HEK293 (cell line): ENCODE measurements at regions not wholly inside any gene's neighbourhood (a gene's known extent, or its start where the extent isn't known, plus 50 kb on each side); places are given as distances from the start of the nearest gene placed in this dataset.

Experiments
- CTCF ChIA-PET: fragments of 350-600 bp; formaldehyde crosslinking; extraction: SDS; loops from one replicate; lab custom pipeline; 2021; ENCODE audit warnings: antibody characterized with exemption; lab: Yijun Ruan, JAX
- POLR2A ChIA-PET: fragments of 300-600 bp; formaldehyde crosslinking; extraction: SDS; loops from one replicate; lab custom pipeline; 2020; ENCODE audit warnings: antibody characterized with exemption, inconsistent platforms; lab: Yijun Ruan, JAX
- H3K27ac ChIP-seq: fragments of 200-500 bp; sonication (Bioruptor generic); 2 replicates; pipeline ENCODE4 v1.5.1; 2014; ENCODE audit warnings: low read depth, low read length, control low read depth, inconsistent platforms; ENCODE audit errors: extremely low read depth
- H3K36me3 ChIP-seq, 2 experiments: fragments of 200-500 bp in 1 of 2; sonication (Bioruptor generic) in 1 of 2; 1 replicate in 1 of 2; 2 replicates in 1 of 2; pipeline ENCODE4 v1.5.1; 2014 to 2017; ENCODE audit warnings: inconsistent platforms in 2 of 2, low read length in 2 of 2; ENCODE audit not compliant: control insufficient read depth in 2 of 2, insufficient read depth in 1 of 2
- H3K4me1 ChIP-seq: fragments of 200-500 bp; sonication (Bioruptor generic); 2 replicates; pipeline ENCODE4 v1.5.1; 2014; ENCODE audit warnings: mild to moderate bottlenecking, low read length, inconsistent platforms; ENCODE audit not compliant: control insufficient read depth, insufficient read depth
- H3K4me3 ChIP-seq: 2 replicates; pipeline ENCODE4 v1.5.1; 2011; ENCODE audit warnings: low read depth, mild to moderate bottlenecking, control low read depth, low read length, moderate library complexity
- H3K9me3 ChIP-seq: fragments of 200-500 bp; sonication (Bioruptor generic); 2 replicates; pipeline ENCODE4 v1.5.1; 2014; ENCODE audit warnings: low read depth, low read length, inconsistent platforms; ENCODE audit not compliant: control insufficient read depth, insufficient read depth
- GLIS1 ChIP-seq: fragments of 450-650 bp; formaldehyde crosslinking; IDR thresholded peaks from 2 replicates; pipeline ENCODE4 v1.5.1; 2016; ENCODE audit warnings: missing biosample characterization, missing genetic modification characterization
- HOXC10 ChIP-seq: sonication (generic); formaldehyde crosslinking; IDR thresholded peaks from 2 replicates; pipeline ENCODE4 v1.8.1; 2023; ENCODE audit warnings: mild to moderate bottlenecking, missing genetic modification reagents
- IKZF3 ChIP-seq: fragments of 450-650 bp; IDR thresholded peaks from 2 replicates; pipeline ENCODE4 v1.5.0; 2018; ENCODE audit warnings: missing biosample characterization, mild to moderate bottlenecking, missing genetic modification characterization, moderate library complexity
- KLF8 ChIP-seq: fragments of 450-650 bp; formaldehyde crosslinking; IDR thresholded peaks from 2 replicates; pipeline ENCODE4 v1.5.1; 2016; ENCODE audit warnings: missing biosample characterization, missing genetic modification characterization
- MYNN ChIP-seq: fragments of 450-650 bp; formaldehyde crosslinking; IDR thresholded peaks from 2 replicates; pipeline ENCODE4 v1.5.1; 2016; ENCODE audit warnings: missing biosample characterization, missing genetic modification characterization, borderline replicate concordance
- MZF1 ChIP-seq: fragments of 450-650 bp; formaldehyde crosslinking; IDR thresholded peaks from 2 replicates; pipeline ENCODE4 v1.5.1; 2017; ENCODE audit warnings: missing biosample characterization, missing genetic modification characterization, borderline replicate concordance
- REPIN1 ChIP-seq: fragments of 450-650 bp; formaldehyde crosslinking; IDR thresholded peaks from 2 replicates; pipeline ENCODE4 v1.5.1; 2017; ENCODE audit warnings: missing biosample characterization, missing genetic modification characterization, low read depth
- SP2 ChIP-seq: fragments of 450-650 bp; formaldehyde crosslinking; IDR thresholded peaks from 2 replicates; pipeline ENCODE4 v1.5.1; 2016; ENCODE audit warnings: missing biosample characterization, missing genetic modification characterization
- TCF7L2 ChIP-seq: IDR thresholded peaks from 2 replicates; pipeline ENCODE4 v1.6.1; 2011; ENCODE audit warnings: low read depth, mild to moderate bottlenecking, inconsistent platforms, low read length, moderate library complexity, borderline replicate concordance
- ZBTB20 ChIP-seq: fragments of 450-650 bp; formaldehyde crosslinking; IDR thresholded peaks from 2 replicates; pipeline ENCODE4 v1.5.1; 2016; ENCODE audit warnings: missing biosample characterization, missing genetic modification characterization
- ZEB2 ChIP-seq: fragments of 450-650 bp; formaldehyde crosslinking; IDR thresholded peaks from 2 replicates; pipeline ENCODE4 v1.5.1; 2016; ENCODE audit warnings: missing biosample characterization, missing genetic modification characterization
- ZIC2 ChIP-seq: fragments of 450-650 bp; formaldehyde crosslinking; IDR thresholded peaks from 2 replicates; pipeline ENCODE4 v1.5.1; 2016; ENCODE audit warnings: missing biosample characterization, missing genetic modification characterization
- ZNF132 ChIP-seq: fragments of 450-650 bp; formaldehyde crosslinking; IDR thresholded peaks from 2 replicates; pipeline ENCODE4 v1.5.1; 2017; ENCODE audit warnings: missing biosample characterization, missing genetic modification characterization, borderline replicate concordance
- ZNF335 ChIP-seq: fragments of 450-650 bp; formaldehyde crosslinking; conservative IDR thresholded peaks from 2 replicates; pipeline ENCODE4 v1.5.1; 2016; ENCODE audit warnings: missing biosample characterization, missing genetic modification characterization
- ZNF354C ChIP-seq: fragments of 450-650 bp; formaldehyde crosslinking; IDR thresholded peaks from 2 replicates; pipeline ENCODE4 v1.5.1; 2016; ENCODE audit warnings: missing biosample characterization, missing genetic modification characterization, low read depth, borderline replicate concordance
- ZNF426 ChIP-seq: fragments of 450-650 bp; formaldehyde crosslinking; IDR thresholded peaks from 2 replicates; pipeline ENCODE4 v1.5.1; 2017; ENCODE audit warnings: missing biosample characterization, missing genetic modification characterization, mild to moderate bottlenecking, inconsistent platforms, moderate library complexity
- ZNF433 ChIP-seq: fragments of 450-650 bp; formaldehyde crosslinking; IDR thresholded peaks from 2 replicates; pipeline ENCODE4 v1.5.1; 2016; ENCODE audit warnings: missing biosample characterization, missing genetic modification characterization, low read depth
- ZNF571 ChIP-seq: fragments of 450-650 bp; formaldehyde crosslinking; IDR thresholded peaks from 2 replicates; pipeline ENCODE4 v1.5.0; 2017; ENCODE audit warnings: missing biosample characterization, missing genetic modification characterization
- ZNF660 ChIP-seq: fragments of 450-650 bp; IDR thresholded peaks from 2 replicates; pipeline ENCODE4 v1.5.1; 2018; ENCODE audit warnings: missing biosample characterization, mild to moderate bottlenecking, missing genetic modification characterization
- ZSCAN30 ChIP-seq: fragments of 450-650 bp; IDR thresholded peaks from 2 replicates; pipeline ENCODE4 v1.5.1; 2018; ENCODE audit warnings: missing biosample characterization, mild to moderate bottlenecking, missing genetic modification characterization, moderate library complexity
- TF ChIP-seq, protein P1 (sequence below): fragments of 450-650 bp; formaldehyde crosslinking; IDR thresholded peaks from 2 replicates; pipeline ENCODE4 v1.5.1; 2016; ENCODE audit warnings: missing biosample characterization, missing genetic modification characterization
- TF ChIP-seq, protein P2 (sequence below): fragments of 450-650 bp; formaldehyde crosslinking; IDR thresholded peaks from 2 replicates; pipeline ENCODE4 v1.5.1; 2017; ENCODE audit warnings: missing biosample characterization, missing genetic modification characterization
- TF ChIP-seq, protein P3 (sequence below): fragments of 450-650 bp; formaldehyde crosslinking; IDR thresholded peaks from 2 replicates; pipeline ENCODE4 v1.5.1; 2016; ENCODE audit warnings: missing biosample characterization, missing genetic modification characterization
- TF ChIP-seq, protein P4 (sequence below): fragments of 450-650 bp; formaldehyde crosslinking; IDR thresholded peaks from 2 replicates; pipeline ENCODE4 v1.5.1; 2016; ENCODE audit warnings: missing biosample characterization, missing genetic modification characterization
- TF ChIP-seq, protein P5 (sequence below): fragments of 450-650 bp; formaldehyde crosslinking; IDR thresholded peaks from 2 replicates; pipeline ENCODE4 v1.5.1; 2016; ENCODE audit warnings: missing biosample characterization, missing genetic modification characterization
- TF ChIP-seq, protein P6 (sequence below): fragments of 450-650 bp; formaldehyde crosslinking; IDR thresholded peaks from 2 replicates; pipeline ENCODE4 v1.5.1; 2016; ENCODE audit warnings: missing biosample characterization, missing genetic modification characterization, low read depth

DNA sequence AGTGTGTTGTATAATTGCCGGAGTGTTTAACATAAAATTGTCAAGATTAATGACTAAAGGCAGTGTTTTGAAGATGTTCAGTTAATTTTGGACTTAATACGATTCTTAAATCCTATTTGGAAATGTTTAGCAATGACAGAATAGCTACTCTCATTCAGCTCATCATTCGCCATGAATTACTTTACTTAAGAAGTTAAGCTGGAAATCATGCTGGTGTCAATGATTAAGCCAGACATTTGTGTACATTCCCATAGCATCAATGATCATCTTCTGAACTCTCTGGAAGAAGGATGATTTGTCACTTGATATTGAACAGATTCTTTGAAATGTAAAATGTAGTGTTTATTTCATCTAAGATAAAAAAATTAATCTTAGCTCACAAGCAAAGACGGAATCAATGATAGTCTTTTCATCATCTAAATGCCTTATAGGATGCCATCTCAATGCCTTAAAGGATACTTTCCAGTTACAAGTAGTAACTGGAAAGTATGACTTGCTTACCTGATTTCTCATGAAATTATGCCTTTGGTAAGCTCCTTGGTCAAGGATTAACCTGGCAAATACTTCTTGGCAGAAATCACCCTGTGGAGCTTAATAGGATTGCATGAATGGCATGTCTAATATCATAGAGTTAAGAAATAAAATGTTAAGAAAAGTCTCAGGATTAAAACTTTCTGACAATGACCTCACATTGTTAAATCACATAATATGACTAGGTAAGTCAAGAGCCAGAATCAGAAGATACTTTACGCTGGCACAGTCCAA is 515.5 kb upstream of the AGA start:
- TF ChIP-seq REPIN1 (no peak), IKZF3 (no peak), ZBTB20 (tag by site-specific recombination) (no peak), ZNF426 (tag by site-specific recombination) (no peak), ZIC2 (tag by site-specific recombination) (no peak), ZNF660 (tag by site-specific recombination) (no peak), MZF1 (tag by site-specific recombination) (no peak), GLIS1 (tag by site-specific recombination) (no peak), ZEB2 (tag by site-specific recombination) (no peak), ZNF335 (tag by site-specific recombination) (no peak)
- TF ChIP-seq, protein P1, sequence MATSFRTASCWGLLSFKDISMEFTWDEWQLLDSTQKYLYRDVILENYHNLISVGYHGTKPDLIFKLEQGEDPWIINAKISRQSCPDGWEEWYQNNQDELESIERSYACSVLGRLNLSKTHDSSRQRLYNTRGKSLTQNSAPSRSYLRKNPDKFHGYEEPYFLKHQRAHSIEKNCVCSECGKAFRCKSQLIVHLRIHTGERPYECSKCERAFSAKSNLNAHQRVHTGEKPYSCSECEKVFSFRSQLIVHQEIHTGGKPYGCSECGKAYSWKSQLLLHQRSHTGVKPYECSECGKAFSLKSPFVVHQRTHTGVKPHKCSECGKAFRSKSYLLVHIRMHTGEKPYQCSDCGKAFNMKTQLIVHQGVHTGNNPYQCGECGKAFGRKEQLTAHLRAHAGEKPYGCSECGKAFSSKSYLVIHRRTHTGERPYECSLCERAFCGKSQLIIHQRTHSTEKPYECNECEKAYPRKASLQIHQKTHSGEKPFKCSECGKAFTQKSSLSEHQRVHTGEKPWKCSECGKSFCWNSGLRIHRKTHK (tag by site-specific recombination), result no peak
- TF ChIP-seq, protein P2, sequence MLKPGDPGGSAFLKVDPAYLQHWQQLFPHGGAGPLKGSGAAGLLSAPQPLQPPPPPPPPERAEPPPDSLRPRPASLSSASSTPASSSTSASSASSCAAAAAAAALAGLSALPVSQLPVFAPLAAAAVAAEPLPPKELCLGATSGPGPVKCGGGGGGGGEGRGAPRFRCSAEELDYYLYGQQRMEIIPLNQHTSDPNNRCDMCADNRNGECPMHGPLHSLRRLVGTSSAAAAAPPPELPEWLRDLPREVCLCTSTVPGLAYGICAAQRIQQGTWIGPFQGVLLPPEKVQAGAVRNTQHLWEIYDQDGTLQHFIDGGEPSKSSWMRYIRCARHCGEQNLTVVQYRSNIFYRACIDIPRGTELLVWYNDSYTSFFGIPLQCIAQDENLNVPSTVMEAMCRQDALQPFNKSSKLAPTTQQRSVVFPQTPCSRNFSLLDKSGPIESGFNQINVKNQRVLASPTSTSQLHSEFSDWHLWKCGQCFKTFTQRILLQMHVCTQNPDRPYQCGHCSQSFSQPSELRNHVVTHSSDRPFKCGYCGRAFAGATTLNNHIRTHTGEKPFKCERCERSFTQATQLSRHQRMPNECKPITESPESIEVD, result no peak
- TF ChIP-seq, protein P3, sequence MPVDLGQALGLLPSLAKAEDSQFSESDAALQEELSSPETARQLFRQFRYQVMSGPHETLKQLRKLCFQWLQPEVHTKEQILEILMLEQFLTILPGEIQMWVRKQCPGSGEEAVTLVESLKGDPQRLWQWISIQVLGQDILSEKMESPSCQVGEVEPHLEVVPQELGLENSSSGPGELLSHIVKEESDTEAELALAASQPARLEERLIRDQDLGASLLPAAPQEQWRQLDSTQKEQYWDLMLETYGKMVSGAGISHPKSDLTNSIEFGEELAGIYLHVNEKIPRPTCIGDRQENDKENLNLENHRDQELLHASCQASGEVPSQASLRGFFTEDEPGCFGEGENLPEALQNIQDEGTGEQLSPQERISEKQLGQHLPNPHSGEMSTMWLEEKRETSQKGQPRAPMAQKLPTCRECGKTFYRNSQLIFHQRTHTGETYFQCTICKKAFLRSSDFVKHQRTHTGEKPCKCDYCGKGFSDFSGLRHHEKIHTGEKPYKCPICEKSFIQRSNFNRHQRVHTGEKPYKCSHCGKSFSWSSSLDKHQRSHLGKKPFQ, result no peak
- TF ChIP-seq, all 188 proteins: peak for 0
- Histone ChIP-seq H3K9me3 (no peaks in the 10 kb centered on the region), H3K4me1 (no peaks in the 10 kb centered on the region), H3K36me3 (no peaks in the 10 kb centered on the region), H3K27ac (no peak overlapping the region), H3K4me3 (no peak overlapping the region)
- ChIA-PET CTCF (interaction anchor here (0.6 kb wide), 1 partner anchor 1967 kb away, joined by 4 read pairs; no protein-coding TSS in a partner anchor), POLR2A (no interaction called here)

DNA sequence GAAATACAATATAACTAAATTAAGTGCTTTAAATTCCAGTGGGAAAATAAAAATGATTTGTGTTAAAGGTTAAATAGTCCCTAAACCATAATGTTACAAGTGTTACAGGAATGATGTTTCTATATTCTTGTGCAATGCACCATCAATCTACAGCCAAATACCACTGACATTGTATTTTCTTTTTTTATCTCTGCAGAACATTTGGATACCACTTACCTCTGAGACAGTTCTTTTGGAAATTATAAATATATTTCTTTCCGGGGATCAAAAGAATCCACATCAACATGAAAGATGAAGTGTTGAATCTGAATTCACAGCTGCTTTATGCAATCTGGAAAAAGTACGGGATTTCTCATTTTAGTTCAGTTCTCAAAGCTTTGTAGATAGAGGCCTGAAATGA is 518.3 kb upstream of the AGA start:
- H3K9me3 ChIP-seq, result no peaks in the 10 kb centered on the region
- POLR2A ChIA-PET, result no interaction called here
- no peak overlapping the region for H3K27ac ChIP-seq
- no peaks in the 10 kb centered on the region for H3K4me1 ChIP-seq
- no peak overlapping the region for H3K4me3 ChIP-seq
- CTCF ChIA-PET, result no interaction called here
- H3K36me3 ChIP-seq, result no peaks in the 10 kb centered on the region
- TF ChIP-seq, protein P4, sequence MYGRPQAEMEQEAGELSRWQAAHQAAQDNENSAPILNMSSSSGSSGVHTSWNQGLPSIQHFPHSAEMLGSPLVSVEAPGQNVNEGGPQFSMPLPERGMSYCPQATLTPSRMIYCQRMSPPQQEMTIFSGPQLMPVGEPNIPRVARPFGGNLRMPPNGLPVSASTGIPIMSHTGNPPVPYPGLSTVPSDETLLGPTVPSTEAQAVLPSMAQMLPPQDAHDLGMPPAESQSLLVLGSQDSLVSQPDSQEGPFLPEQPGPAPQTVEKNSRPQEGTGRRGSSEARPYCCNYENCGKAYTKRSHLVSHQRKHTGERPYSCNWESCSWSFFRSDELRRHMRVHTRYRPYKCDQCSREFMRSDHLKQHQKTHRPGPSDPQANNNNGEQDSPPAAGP (tag by site-specific recombination), result no peak
- TF ChIP-seq ZNF571 (tag by site-specific recombination) (no peak), HOXC10 (CRISPR knock-in tag) (no peak), KLF8 (tag by site-specific recombination) (no peak), ZNF354C (tag by site-specific recombination) (no peak), MYNN (tag by site-specific recombination) (no peak), ZNF433 (tag by site-specific recombination) (no peak), ZNF132 (tag by site-specific recombination) (no peak), ZSCAN30 (tag by site-specific recombination) (no peak), SP2 (tag by site-specific recombination) (no peak), TCF7L2 (no peak)
- TF ChIP-seq, protein P5, sequence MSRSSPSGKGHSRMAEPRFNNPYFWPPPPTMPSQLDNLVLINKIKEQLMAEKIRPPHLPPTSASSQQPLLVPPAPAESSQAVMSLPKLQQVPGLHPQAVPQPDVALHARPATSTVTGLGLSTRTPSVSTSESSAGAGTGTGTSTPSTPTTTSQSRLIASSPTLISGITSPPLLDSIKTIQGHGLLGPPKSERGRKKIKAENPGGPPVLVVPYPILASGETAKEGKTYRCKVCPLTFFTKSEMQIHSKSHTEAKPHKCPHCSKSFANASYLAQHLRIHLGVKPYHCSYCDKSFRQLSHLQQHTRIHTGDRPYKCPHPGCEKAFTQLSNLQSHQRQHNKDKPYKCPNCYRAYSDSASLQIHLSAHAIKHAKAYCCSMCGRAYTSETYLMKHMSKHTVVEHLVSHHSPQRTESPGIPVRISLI (tag by site-specific recombination), result no peak
- TF ChIP-seq, protein P6, sequence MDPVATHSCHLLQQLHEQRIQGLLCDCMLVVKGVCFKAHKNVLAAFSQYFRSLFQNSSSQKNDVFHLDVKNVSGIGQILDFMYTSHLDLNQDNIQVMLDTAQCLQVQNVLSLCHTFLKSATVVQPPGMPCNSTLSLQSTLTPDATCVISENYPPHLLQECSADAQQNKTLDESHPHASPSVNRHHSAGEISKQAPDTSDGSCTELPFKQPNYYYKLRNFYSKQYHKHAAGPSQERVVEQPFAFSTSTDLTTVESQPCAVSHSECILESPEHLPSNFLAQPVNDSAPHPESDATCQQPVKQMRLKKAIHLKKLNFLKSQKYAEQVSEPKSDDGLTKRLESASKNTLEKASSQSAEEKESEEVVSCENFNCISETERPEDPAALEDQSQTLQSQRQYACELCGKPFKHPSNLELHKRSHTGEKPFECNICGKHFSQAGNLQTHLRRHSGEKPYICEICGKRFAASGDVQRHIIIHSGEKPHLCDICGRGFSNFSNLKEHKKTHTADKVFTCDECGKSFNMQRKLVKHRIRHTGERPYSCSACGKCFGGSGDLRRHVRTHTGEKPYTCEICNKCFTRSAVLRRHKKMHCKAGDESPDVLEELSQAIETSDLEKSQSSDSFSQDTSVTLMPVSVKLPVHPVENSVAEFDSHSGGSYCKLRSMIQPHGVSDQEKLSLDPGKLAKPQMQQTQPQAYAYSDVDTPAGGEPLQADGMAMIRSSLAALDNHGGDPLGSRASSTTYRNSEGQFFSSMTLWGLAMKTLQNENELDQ (tag by site-specific recombination), result no peak
